H1 (cell line): ENCODE measurements at regions not wholly inside any gene's neighbourhood (a gene's known extent, or its start where the extent isn't known, plus 50 kb on each side); places are given as distances from the start of the nearest gene placed in this dataset.

ENCODE experiments used
- BRCA1 ChIP-seq: IDR thresholded peaks from 2 replicates; pipeline ENCODE4 v1.6.1; 2012; ENCODE audit warnings: low read depth, low read length, improper control_type of control experiment
- CTCF ChIP-seq, 3 experiments: IDR thresholded peaks; 1 replicate in 2 of 3; 2 replicates in 1 of 3; pipeline versions ENCODE4 v1.5.1 to v1.6.1; 2011; ENCODE audit warnings: low read length in 3 of 3, mild to moderate bottlenecking in 3 of 3, inconsistent platforms in 2 of 3, low read depth in 1 of 3, moderate library complexity in 1 of 3; ENCODE audit not compliant: insufficient read depth in 1 of 3; ENCODE audit errors: control extremely low read depth in 1 of 3
- EZH2 ChIP-seq: fragments of 200-600 bp; sonication (generic); IDR thresholded peaks from 2 replicates; pipeline ENCODE4 v1.7.1; 2012; ENCODE audit warnings: low read depth, mild to moderate bottlenecking, moderate library complexity, low read length, inconsistent platforms; ENCODE audit not compliant: severe bottlenecking
- JUND ChIP-seq: IDR thresholded peaks from 2 replicates; pipeline ENCODE4 v1.6.1; 2011; ENCODE audit warnings: mild to moderate bottlenecking, improper control_type of control experiment, low read length
- MAX ChIP-seq: IDR thresholded peaks from 2 replicates; pipeline ENCODE4 v1.6.1; 2012; ENCODE audit warnings: inconsistent platforms
- POLR2AphosphoS5 ChIP-seq: IDR thresholded peaks from 2 replicates; pipeline ENCODE4 v1.6.1; 2011; ENCODE audit warnings: low read depth, low read length
- RAD21 ChIP-seq, 2 experiments: IDR thresholded peaks in 1 of 2; conservative IDR thresholded peaks in 1 of 2; 2 replicates each; pipeline ENCODE4 v1.6.1; 2011; ENCODE audit warnings: low read depth in 2 of 2, low read length in 2 of 2, improper control_type of control experiment in 1 of 2, inconsistent platforms in 1 of 2, mild to moderate bottlenecking in 1 of 2, moderate library complexity in 1 of 2
- TAF7 ChIP-seq: optimal IDR thresholded peaks from 2 replicates; pipeline ENCODE3; 2011; ENCODE audit warnings: low read depth, mild to moderate bottlenecking, inconsistent platforms, low read length, moderate library complexity, borderline replicate concordance
- TCF12 ChIP-seq: IDR thresholded peaks from 2 replicates; pipeline ENCODE4 v1.6.1; 2011; ENCODE audit warnings: low read depth, mild to moderate bottlenecking, low read length
- ZNF274 ChIP-seq: IDR thresholded peaks from 2 replicates; pipeline ENCODE4 v1.7.0; 2012; ENCODE audit warnings: low read length, borderline replicate concordance; ENCODE audit errors: extremely low read depth

- TF ChIP-seq TAF7 = no peak
- TF ChIP-seq MAX = no peak
- TF ChIP-seq BRCA1 = no peak
- TF ChIP-seq CTCF (IDR thresholded peaks at IDR 0.05; ENCODE audit: control extremely low read depth in 1 of 3, insufficient read depth in 1 of 3, low read depth in 1 of 3, low read length in 3 of 3) = no peak
- TF ChIP-seq TCF12 = no peak
- no peak for TF ChIP-seq RAD21 (IDR thresholded peaks at IDR 0.05 in 1 of 2, conservative IDR thresholded peaks at IDR 0.05 in 1 of 2; ENCODE audit: low read depth in 2 of 2, low read length in 2 of 2)
- TF ChIP-seq POLR2AphosphoS5 = no peak
- no peak for TF ChIP-seq ZNF274
- TF ChIP-seq EZH2 = no peak
- no peak for TF ChIP-seq JUND
Observed at GRCh38 chr13:59358014-59358413, 805.7 kb downstream of the DIAPH3 start.
